HG03108 (cell line): ENCODE measurements at regions not wholly inside any gene's neighbourhood (a gene's known extent, or its start where the extent isn't known, plus 50 kb on each side); places are given as distances from the start of the nearest gene placed in this dataset.
"Not testable (repeated sequence)": the region's sequence is repeated elsewhere in the genome, so short reads cannot be mapped to it uniquely, and the experiment has no call there.

Source experiments
- ATAC-seq: cut with Tn5 transposase; IDR thresholded peaks from one replicate; pipeline ENCODE4 v1.9.1; 2021; ENCODE audit warnings: moderate library complexity; ENCODE audit not compliant: unreplicated experiment

DNA sequence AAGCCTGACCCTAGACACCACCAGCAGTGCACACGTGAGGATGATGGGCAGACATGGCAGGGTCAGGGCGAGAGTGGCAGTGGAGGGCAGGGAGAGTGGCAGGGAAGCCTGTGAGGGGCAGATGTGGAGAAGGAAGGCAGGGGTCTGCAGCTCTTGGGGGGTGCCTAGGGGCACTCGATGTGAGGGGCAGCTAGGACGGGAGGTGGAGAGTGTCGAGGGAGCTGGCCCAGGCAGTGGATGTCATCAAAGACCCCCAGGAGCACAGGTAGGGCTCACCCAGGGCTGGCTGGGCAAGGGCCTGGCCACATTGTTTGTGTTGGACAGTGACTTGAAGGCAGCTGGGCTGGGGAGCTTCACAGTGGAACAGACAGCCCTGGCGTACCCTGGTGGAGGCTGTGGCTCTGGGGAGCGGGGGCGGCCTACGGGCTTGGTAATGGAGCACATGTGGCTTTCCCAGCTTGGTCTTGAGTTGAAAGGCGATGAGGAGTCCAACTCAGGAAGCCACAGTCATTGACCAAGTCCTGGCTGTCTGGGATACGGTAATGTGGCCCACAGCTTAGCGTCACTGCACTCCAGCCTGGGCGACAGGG lies 87.1 kb downstream of the RTP5 start:
- ATAC-seq, result no peak

DNA sequence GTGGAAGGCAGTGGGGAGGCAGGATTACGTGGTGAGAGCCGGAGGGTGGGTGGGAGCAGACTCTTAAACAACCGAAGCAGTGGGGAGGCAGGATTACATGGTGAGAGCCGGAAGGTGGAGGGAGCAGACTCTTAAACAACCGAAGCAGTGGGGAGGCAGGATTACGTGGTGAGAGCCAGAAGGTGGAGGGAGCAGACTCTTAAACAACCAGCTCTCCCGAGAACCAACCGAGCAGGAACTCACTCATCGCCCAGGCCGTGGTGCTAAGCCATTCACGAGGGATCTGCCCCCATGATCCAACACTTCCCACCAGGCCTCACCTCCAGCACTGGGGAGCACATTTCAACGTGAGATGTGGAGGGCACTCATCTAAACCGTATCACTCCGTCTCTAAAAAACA lies 87.7 kb downstream of the RTP5 start:
- no peak for ATAC-seq

DNA sequence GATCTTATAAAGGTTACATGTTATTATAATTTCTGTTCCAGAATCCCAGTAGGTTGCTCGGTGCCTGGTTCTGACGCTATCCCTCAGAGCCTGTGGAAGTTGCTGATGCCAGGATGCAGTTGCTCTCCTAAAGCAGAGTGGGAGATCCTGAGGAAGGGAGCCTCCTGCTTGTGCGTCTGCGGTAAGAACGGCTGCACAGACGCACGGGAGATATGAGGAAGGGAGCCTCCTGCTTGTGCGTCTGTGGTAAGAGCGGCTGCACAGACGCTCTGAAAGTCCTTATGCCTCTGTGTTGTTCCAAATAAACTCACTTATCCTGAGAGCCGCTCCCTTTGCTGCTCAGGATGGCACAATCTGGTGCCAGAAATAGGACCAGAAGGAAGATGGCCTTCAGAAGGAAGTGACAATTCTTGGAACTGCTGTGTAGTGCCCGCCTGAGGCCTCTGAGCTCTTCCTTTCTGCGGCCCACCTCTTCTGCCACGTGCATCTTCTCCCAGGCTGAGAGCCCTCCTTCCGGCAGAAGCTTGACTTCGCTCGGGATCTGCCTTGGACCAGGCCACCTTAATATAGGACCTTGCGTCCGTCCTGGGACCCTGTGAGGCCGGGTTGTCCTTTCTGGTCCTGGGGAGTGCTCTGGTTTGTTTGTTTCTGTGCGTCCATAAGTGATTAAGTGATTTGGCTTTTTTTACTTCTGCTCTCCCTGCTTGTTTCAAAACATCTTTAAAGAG lies 89.5 kb downstream of the RTP5 start:
- ATAC-seq, result no peak

DNA sequence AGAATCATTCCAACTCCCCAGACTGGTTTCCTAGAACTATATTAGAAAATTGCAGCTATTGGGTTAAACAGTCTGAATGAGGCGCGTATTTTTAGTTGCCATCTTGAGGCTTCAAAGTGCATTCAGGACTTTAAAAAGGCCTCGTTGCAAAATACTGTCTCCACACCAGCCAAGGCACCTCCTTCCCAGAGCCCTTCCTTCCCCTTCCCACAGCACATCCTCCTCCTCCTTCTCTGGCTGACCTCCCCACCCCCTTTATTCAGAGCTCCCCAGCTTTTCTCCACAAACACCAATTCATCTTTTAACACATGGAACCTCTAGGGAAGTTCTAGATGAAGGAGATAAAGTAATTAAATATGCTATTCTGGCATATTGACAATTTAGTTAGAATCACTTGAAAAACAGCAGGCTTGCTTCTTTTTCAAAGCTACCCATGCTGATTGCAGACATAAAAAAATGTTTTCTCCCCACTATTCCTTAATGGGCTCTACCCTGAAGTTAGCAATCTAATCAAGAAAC lies 90.3 kb downstream of the RTP5 start:
- no peak for ATAC-seq

DNA sequence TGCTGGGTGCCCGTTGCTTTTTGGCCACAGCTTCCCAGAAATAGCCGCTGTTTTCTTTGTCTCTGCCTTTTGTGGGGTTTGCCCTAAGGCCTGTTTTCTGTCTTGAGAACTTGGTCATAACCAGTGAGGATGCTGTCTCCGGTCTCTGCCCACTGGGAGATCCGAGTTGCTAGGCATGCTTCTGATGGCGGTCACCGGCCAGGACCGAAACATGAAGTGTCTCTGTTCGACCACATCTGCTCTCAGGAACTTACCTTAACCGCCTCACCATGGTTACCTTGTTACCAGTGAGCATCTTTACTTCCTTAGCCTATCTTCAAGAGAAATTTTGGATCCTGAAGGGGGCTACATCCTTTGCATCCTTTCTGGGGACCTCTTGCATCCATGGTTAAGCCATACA lies 91.9 kb downstream of the RTP5 start:
- ATAC-seq, result no peak

DNA sequence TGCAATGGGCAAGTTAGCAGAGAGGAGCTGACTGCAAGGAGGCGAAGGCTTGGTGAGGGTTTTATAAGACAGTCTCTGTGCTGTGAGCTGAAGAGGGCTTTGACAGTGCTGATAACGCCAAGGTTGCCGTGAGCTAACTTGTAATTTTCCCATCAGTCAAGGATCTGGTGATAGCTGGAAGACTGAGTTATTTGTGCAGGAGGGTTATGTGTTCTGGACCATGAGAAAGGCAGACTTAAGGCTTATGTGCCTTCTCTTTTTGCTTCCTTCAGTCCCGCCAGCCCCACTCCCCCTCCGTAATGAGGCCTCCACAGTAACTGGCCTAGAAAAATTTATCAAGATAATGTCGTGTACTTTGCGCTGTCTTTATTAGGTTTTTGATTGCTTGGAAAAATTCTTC lies 94.6 kb downstream of the RTP5 start:
- no peak for ATAC-seq

DNA sequence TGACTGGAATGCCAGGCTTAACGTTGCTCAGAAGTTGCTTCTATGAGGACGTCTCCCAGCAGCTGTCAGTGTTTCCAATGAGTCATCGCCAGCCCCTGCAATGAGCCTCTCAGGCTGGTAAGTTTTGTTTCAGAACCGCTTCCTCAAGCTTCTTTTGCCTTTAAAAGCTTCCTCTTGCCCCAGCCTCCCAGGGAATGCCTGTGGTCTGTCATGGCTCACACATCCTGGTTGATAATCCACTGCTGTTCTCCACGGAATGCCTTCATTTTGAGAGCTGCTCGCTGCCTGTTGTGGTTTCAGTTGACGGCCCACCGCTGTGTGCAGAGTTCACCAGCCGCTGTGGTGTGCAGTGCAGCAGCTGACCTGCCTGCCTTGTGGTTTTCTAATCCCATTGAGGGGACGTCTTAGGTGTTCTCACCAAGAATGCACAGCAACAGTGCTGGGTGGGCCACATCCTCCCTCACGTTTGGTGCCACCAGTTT lies 96.4 kb downstream of the RTP5 start:
- peak; percentile 78 for ATAC-seq

DNA sequence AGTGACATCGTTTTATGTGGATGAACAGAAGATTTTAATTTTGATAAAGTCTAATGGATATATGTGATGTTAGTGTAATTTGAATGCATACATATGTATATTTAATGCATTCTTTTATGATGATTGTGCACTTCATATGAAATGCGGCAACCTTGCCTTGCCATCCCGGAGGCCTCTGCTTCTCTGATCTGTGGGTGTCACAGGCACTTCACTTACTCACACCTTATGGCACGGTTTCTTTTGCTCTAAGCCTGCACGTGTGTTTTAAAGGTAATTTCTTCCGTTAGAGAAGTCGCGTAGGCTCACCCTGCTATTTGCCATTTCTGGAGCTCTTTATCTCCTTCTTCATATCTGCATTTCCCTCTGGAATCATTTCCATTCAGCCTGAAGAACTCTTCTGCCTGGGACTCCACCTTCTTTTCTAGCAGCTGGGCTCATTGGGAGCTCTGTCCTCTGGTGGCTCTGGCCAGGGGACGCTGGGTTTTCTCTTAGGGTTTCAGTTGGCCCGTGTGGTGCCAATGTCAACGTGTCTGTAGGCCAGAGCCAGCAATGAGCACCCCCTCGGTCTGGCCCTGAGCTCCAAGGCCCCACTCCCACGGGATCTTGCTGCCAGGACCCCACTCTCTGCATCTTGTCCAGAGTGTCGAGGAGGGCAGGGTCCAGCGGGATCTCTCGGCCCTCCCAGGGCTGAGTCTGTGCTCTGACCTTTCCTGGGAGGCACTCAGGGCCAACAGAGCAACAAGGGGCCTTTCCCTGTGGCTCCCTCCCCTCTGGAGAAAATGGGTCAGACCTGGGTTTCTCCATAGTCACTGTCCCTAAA lies 97.3 kb downstream of the RTP5 start:
- no peak for ATAC-seq

DNA sequence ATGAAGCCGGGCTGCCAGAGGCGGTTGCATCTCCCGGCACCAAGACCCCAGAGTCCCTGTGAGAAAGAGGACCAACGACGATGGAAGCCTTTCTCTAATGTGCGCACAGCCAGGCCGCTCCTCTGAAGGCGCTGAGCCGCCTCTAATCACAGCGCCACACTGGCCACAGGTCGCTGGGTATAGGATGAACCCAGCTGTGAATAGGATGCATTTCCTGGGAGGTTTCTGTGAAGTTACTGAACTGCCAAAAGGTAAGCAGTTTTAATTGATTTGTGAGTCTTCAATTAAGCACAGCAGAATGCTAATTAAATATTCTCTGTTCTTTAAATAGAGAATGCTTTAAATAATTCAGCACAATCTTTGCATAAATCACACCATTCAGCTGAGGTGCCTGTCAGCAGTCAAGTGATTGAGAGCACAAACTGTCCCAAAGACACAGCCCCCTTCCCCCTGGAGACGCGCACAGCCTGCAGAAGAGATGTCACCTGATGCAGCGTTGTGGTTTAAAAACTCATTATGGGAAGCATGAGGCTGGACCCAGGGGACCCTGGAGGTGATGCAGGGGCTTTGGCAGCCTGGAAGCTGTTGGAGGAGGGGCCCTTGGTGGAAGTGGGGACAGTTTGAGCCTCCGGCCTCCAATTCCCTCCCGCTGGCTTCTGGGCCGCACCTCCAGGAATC lies 98.1 kb downstream of the RTP5 start:
- no peak for ATAC-seq

DNA sequence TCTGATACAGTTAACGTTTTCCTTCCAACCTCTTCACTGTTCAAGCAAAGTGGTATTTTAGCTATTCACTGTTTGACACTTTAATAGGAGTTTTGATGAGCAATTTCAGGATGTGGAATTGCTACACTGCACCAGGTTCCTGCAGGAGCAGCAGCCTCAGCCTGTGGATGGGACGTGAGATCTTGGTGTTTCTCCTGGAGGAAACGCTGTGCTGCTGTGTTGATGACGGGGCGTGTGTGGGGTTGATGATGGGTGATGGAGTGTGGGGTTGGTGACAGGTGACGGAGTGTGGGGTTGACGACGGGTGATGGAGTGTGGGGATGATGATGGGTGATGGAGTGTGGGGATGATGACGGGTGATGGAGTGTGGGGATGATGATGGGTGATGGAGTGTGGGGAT lies 98.9 kb downstream of the RTP5 start:
- ATAC-seq, result no peak

DNA sequence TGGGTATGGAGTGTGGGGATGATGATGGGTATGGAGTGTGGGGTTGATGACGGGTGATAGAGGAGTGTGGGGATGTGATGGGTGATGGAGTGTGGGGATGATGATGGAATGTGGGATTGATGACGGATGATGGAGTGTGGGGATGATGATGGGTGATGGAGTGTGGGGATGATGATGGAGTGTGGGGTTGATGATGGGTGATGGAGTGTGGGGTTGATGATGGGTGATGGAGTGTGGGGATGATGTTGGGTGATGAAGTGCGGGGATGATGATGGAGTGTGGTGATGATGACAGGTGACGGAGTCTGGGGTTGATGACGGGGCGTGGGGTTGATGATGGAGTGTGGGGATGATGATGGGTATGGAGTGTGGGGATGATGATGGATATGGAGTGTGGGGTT lies 99.7 kb downstream of the RTP5 start:
- ATAC-seq, result not testable (repeated sequence)

DNA sequence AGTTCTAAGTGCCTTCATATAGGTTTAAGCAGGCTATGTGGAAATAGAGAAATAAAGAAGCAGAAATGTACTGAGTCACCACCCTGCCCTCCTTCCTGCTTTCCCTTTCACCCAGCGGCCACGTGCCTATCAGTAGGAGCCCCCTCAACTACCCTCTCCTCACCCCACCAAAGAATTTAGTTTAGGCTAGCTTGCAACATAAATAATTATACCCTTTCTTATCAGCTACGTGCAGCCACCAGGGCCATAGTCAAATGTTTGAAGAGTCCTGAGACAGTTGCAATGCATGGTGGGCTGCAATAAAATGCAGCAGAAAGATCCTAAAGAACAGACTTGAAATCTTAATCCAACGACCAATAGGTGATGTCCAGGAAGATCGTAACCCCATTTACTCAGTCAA lies 101.2 kb downstream of the RTP5 start:
- no peak for ATAC-seq

DNA sequence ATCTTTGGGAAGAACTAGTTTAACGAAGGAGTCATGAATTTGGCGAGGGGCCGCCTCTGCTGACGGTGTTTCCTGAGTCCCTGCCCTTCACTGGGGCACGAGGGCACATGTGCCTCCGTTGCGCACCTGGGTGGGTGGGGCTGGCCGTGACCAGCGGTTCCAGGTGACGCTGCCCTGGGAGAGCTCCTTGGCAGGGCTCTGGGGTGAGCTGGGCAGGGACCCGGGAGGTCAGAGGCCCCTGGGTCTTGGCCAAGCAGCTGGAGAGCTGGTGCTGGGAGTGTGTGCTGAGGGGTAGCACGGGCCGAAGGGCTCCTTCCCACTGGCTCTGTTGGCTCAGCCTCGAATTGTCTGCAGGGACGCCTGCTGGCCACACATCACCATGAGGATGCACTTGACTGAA lies 104.6 kb downstream of the RTP5 start:
- no peak for ATAC-seq

DNA sequence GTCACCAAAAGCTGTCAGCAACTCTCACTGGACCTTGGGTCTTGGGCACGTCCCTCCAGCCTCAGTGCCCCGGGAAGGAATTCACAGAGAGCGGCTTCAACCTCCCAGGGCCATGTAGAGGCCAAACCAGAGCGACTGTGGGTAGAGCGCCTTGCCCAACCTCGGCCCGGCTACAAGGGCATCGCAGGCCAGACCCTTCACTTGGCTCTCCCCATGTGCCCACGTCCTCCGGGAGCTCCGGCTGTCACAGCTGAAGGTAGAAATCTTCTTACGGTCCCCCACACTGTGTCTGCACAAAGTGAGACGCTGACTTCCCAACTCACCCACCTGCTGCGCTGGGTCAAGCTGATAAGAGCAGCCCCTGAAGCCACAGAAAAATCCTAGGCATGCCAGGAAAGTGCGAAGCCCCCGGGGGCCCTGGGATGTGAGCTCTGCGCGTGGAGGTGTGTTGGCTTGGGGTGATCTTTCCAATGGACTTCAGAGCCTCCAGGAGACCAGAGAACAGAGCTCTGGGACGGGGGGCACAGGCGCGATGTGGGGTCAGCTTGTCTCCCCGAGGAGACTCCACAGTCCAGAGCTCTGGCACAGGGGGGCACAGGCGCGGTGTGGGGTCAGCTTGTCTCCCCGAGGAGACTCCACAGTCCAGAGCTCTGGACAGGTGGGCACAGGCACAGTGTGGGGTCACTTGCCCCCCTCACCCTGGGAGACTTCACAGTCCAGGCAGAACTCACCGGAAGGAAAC lies 105.5 kb downstream of the RTP5 start:
- no peak for ATAC-seq

DNA sequence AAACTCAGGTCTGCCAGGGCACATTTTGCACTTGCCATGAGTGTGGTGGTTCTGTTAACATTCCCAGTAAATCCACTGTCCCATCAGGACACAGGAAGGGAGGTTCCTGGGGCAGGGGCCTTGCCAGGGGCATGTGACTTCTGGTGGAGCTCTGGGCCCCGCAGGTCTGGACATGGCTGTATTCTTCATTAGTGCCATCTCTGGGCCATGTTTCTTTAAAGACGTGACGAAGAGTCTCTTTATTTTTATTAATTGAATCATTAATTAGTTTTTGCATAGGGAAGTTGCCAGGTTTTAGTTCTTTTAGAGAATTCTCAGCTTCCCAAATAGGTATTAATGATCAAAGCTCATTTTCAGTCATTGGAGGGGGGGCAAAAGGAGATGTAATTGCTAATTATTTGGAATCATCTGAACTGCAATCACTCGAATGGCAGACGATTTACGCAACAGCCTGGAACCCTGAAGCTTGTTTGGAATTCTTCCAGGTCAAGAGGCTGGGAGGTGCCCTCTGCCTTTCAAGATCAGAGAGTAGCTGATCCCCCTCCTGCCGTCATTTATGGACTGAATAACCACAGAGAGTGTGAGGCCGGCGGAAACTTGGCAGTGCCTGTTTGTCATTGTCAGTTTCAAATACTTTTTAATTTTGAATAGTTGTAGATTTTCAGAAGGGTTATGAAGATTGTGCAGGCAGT lies 106.2 kb downstream of the RTP5 start:
- no peak for ATAC-seq

DNA sequence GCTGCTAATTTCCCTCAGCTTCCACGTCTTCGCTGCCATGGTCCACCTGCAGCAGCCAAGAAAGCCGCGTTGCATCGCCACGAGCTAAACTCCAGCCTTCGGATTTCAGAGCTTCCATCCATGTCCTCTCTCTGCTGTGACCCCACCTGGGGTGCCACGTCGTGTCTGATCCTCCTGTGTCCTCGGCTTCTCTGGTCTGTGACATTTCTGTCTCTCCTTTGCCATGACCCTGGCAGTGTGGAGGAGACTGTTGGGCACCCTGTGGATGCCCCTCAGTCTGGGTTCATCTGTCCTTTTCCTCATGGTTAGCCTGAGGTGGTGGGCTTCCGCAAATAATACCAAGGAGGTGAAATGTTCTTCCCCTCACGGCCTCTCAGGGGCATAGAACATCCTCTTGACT lies 106.8 kb downstream of the RTP5 start:
- ATAC-seq, result no peak

DNA sequence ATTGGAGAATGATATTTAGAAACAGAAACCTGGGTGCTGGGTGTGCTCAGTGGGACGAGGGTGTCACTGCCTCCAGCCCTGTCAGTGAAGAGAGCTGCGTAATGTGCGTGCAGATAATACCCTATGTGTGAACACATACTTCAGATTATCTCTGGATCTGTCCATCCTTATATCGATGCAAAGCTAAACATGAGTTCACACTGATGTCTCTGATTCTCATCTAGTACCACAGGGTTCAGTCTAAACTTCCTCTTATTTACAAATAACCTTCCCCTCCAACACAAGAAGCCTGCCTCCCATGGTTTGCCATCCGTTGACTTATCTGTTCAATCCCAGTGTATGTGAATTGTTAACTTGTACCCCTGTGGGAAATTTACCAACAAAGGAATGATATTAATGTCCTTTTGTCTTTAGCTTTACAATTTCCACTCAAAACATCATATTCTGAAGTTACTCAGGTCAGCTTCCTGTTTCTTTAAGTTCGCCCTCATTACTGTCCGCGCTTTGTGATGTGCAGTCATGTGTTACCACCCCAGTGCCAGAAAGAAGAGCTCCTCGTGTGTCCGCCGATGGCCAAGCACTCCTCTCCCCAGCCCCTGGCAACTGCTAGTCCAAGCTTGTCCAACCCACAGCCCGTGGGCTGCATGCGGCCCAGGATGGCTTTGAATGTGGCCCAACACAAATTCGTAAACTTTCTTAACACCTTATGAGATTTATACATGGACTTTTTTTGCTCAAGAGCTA lies 108.2 kb downstream of the RTP5 start:
- no peak for ATAC-seq

DNA sequence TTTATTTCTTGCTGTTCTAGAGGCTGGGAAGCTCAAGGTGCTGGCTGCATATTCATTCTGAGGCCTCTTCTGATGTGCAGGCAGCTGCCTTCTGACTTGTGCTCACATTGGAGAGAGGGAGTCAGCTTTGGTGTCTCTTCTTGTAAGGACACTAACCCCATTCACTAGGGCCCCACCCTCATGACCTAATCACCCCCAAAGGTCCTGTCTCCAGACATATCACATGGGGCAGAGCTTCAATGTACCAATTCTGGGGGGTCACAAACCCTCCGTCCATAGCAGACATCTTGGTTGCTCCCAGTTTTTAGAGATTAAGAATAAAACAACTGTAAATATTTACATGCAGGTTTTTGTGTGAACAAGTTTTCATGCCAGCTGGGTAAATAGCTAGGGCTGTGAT lies 109.1 kb downstream of the RTP5 start:
- ATAC-seq, result no peak

DNA sequence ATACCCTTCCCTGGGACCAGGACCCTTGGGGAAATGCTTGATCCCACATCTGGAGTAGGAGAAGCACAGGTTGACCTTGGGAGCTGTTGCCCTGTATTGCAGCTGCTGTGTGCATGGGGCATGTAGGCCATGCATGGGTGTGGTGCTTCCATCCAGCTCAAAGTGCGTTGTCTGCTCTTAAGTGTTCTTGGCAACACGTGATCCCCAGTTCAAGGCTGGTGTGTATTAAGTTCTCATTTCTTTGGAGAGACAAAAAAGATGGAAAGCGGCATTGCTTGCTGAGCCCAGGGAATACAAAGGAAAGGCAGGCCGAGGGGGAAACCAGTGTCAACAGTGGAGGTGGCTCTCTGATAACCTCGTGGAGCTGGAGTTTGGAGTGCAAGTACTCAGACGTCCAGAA lies 110.7 kb downstream of the RTP5 start:
- ATAC-seq, result no peak
